Activated CD4-positive, alpha-beta memory T cell treated with anti-CD3 and anti-CD28 coated beads for 36 hours (primary cell): ENCODE measurements at regions not wholly inside any gene's neighbourhood (a gene's known extent, or its start where the extent isn't known, plus 50 kb on each side); places are given as distances from the start of the nearest gene placed in this dataset.

Experiments
- CTCF ChIA-PET: fragments of 350-600 bp; sonication (Branson Sonifier 250); formaldehyde crosslinking; loops from one replicate; lab custom pipeline; 2021; ENCODE audit warnings: antibody characterized with exemption, inconsistent platforms; lab: Charles Lee
- POLR2A ChIA-PET: fragments of 350-600 bp; sonication (Branson Sonifier 250); formaldehyde crosslinking; loops from one replicate; lab custom pipeline; 2021; ENCODE audit warnings: antibody characterized with exemption; lab: Charles Lee
- DNase-seq: peaks from one replicate; pipeline ENCODE4 v3.0.0-alpha.2; 2020
- H3K27ac Mint-ChIP-seq: one replicate; pipeline ENCODE4 v1.8.0; 2021; ENCODE audit warnings: mixed read lengths
- H3K27me3 Mint-ChIP-seq: one replicate; pipeline ENCODE4 v1.8.0; 2021; ENCODE audit warnings: mixed read lengths
- H3K36me3 Mint-ChIP-seq: one replicate; pipeline ENCODE4 v1.8.0; 2021; ENCODE audit warnings: mixed read lengths
- H3K4me1 Mint-ChIP-seq: one replicate; pipeline ENCODE4 v1.8.0; 2021; ENCODE audit warnings: low read depth, mixed read lengths
- H3K4me3 Mint-ChIP-seq: one replicate; pipeline ENCODE4 v1.8.0; 2021; ENCODE audit warnings: mild to moderate bottlenecking, mixed read lengths
- H3K9me3 Mint-ChIP-seq: one replicate; pipeline ENCODE4 v1.8.0; 2021; ENCODE audit warnings: mixed read lengths
- intact Hi-C: fragments of 100-400 bp; cut with micrococcal nuclease; formaldehyde crosslinking; loops from one replicate; pipeline ENCODE4 v1.15.1; 2023

DNA sequence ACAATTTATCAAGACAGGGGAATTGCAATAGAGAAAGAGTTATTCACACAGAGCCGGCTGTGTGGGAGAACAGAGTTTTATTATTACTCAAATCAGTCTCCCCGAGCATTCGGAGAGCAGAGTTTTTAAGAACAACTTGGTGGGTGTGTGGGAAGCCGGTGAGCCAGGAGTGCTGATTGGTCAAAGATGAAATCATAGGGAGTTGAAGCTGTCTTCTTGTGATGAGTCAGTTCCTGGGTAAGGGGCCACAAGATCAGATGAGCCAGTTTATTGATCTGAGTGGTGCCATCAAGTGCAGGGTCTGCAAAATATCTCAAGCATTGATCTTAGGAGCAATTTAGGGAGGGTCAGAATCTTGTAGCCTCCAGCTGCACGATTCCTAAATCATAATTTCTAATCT, 50.0 kb upstream of the ECI2 start:
- peak overlapping the region; percentile 83 for H3K27ac Mint-ChIP-seq
- CTCF ChIA-PET: interaction anchor here (1.1 kb wide), 1 partner anchor 9 kb away, joined by 3 read pairs; no protein-coding TSS in a partner anchor

More for the DNA sequence above, 50.0 kb upstream of the ECI2 start:
- peak; percentile 80 for DNase-seq
- POLR2A ChIA-PET: interaction anchor here (1.0 kb wide), 2 partner anchors 48 to 50 kb away, joined by 3 to 5 read pairs; partner anchors contain the start of gene ECI2
- H3K36me3 Mint-ChIP-seq: peaks cover 6% of the 10 kb centered on the region
- peak overlapping the region; percentile 21 for H3K4me3 Mint-ChIP-seq
- intact Hi-C loops: loop anchor here (1.0 kb wide), 1 partner anchor 49 kb away; no protein-coding TSS in a partner anchor
- peaks cover 21% of the 10 kb centered on the region for H3K4me1 Mint-ChIP-seq
- H3K9me3 Mint-ChIP-seq: peaks cover 14% of the 10 kb centered on the region
- peaks cover 2% of the 10 kb centered on the region for H3K27me3 Mint-ChIP-seq
